GM12872 (cell line): ENCODE measurements at regions not wholly inside any gene's neighbourhood (a gene's known extent, or its start where the extent isn't known, plus 50 kb on each side); places are given as distances from the start of the nearest gene placed in this dataset.

ENCODE experiments used
- TF ChIP-seq, protein P1 (sequence below): IDR thresholded peaks from 3 replicates; pipeline ENCODE4 v1.5.1; 2011; ENCODE audit warnings: low read depth, mild to moderate bottlenecking, low read length, moderate library complexity; ENCODE audit not compliant: insufficient read depth

DNA sequence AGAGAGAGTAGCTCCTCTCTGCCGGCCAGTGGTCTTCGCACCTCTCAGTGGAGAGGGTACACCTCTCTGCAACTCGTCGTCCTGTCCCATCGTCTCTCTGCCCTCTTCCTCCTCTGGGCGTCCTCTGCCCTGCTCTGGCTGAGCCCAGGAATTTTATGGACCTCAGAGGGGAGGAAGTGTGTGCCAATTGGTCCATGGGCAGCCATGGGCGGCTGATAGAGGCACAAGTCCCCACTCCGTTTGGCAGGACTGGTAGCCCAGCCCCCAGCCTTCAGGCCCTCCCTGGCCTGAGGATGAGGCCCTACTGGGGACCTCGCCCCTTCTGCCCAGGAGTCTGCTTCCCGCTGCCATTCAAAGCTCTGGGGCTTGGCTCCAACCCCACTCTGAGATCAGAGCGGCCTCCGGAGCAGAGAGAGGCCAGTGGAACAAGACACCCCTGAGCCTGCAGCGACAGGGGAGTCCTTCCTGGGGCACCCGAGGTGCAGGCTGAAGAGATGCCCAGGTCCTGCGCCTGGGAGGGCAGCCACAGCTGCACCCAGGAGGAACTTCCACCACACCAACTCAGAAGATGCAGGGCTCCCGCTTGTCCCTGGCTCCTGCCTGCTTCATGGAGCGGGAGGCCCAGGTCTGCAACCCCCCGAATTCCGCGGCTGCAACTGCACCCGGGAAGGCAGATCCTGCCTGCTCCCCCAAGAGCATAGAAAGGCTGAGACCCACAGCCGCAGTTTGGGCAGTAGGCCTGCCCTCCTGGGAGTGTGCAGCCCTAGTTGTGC is 659.9 kb downstream of the KCNT2 start:
- TF ChIP-seq, protein P1, sequence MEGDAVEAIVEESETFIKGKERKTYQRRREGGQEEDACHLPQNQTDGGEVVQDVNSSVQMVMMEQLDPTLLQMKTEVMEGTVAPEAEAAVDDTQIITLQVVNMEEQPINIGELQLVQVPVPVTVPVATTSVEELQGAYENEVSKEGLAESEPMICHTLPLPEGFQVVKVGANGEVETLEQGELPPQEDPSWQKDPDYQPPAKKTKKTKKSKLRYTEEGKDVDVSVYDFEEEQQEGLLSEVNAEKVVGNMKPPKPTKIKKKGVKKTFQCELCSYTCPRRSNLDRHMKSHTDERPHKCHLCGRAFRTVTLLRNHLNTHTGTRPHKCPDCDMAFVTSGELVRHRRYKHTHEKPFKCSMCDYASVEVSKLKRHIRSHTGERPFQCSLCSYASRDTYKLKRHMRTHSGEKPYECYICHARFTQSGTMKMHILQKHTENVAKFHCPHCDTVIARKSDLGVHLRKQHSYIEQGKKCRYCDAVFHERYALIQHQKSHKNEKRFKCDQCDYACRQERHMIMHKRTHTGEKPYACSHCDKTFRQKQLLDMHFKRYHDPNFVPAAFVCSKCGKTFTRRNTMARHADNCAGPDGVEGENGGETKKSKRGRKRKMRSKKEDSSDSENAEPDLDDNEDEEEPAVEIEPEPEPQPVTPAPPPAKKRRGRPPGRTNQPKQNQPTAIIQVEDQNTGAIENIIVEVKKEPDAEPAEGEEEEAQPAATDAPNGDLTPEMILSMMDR = no peak

DNA sequence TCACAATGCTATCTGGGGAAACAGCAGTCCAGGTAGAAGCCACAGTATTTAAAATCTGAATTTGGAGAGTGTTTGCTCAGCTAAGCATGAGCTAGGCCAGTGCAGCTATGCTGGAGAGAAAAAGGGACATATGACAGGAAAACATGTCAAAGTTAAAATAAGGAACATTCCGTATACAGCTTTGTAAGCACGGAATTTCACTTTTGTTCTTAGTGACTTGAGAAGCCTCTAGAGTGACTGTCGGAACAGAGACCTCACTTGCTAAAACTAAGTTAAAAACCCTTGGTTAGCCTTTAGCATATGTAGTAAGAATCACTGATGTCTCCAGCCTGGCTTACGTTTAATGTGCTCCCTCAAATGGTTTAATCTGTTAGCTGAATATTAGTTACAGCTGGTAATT is 661.7 kb downstream of the KCNT2 start:
- TF ChIP-seq, protein P1 = no peak

DNA sequence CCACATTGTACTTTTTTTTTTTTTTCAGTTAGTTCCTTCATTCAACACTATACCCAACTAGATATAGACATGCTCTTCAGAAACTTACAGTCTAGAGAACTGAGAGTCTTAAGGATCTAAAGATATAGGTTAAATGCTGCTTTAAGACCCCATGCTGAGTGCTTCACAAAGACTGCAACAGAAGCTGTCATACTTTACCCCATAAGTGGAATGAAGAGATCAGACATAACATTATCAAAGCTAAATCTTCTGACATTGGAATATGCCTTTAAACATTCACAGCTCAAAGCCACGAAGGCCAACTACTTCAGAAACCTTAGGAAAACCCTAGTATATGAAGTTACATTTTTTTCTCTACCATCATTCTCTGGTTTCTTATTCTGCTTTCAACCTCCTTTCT is 666.4 kb downstream of the KCNT2 start:
- TF ChIP-seq, protein P1 = no peak

DNA sequence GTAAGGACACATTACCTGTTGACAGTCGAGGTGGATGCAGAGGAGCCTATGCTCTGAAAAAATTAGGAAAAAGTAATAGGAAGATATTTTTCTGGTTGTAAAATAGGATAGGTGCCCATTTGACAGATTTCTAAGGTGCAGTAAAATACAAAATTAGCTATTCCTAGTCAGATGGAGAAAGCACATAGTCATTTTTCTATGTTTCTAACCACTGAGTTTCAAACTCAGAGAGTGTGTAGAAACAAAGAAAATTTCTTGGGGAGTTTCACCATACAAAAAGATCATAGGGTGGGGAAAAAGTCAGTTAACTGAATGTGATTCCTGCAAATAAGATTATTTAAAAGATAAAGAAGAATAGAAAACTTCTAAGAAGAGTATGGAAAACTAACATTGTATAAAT is 666.9 kb downstream of the KCNT2 start:
- TF ChIP-seq, protein P1 = no peak

DNA sequence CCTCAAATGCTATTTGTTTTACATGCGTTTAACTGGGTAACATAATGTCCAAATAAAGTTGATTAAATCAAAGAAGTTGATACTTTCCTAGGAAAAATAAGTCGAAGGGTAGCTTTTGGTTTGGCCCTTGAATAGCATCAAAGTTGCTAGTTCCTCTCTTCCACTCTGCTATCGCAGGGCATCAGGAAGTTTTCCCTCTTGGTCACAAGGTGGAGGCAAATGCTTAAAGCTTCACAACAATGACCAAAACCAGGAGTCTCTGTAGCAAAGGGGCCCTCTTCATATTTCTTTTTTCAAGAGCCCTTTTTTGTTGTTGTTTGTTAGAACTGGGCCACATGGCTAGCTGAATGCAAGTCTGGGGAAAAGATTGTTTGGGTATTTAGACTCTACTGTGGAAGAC is 668.4 kb downstream of the KCNT2 start:
- TF ChIP-seq, protein P1 = no peak

DNA sequence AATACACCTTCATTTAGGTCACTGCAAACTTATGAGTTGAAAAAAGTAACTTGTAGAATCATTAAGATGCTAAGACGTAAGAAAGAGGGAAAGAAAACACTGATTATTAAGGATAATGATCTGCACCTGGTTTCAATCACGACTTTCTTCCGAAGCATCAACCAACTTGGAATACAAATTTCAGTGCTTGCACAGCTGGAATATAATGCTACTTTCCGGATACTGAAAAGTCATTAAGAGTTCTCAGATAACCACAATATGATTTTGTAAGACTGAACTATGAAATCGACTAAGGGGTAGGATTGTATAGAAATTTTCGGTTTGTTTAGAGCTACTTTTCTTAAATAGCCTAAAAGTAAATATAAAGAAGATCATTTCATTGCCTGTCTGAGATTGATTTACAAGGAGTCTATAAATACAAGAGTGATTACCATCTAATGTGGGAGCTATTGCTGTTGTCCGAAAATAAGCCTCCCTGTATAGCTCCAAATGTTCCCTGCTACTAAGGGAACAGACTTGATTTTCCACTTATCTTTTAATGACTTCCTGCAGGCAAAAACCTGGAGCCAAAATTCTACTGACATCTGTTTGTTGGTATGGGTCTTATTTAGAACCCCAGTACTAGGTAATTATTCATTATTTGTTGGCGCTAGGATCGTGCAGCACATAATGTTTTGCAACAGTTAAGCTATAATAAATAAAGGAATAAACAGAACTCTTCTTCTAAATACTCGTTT is 673.3 kb downstream of the KCNT2 start:
- TF ChIP-seq, protein P1 = no peak

DNA sequence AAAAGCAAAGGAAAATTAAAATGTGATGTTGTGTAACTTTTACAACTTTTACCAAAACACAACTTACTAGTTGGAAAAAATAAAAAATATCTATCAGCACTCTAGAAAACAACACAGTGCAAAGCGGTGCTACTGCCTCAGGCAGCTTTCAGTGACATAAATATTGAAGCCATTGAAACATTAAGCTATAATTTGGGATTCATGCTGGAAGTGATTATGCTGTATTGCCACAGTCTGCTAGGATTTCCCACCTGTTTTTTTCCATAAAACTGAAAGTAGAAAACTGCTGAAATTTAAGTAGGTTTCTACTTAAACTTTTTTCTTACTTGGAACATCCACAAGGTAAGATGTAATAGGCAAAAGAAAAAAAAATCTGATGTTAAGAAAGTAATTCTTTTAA is 674.4 kb downstream of the KCNT2 start:
- TF ChIP-seq, protein P1 = no peak
